OCI-LY1 (cell line): ENCODE measurements at regions not wholly inside any gene's neighbourhood (a gene's known extent, or its start where the extent isn't known, plus 50 kb on each side); places are given as distances from the start of the nearest gene placed in this dataset.

Experiments used
- EZH2 ChIP-seq: fragments of 200-600 bp; sonication (generic), shearing (Covaris generic); IDR thresholded peaks from 2 replicates; pipeline ENCODE4 v1.8.0; 2017; ENCODE audit warnings: borderline replicate concordance, mixed run types, mild to moderate bottlenecking, antibody characterized with exemption, low read length, moderate library complexity, mixed read lengths
- TF ChIP-seq, protein P1 (sequence below): fragments of 200-600 bp; sonication (generic), shearing (Covaris generic); IDR thresholded peaks from 2 replicates; pipeline ENCODE4 v1.5.1; 2017; ENCODE audit warnings: mild to moderate bottlenecking, antibody characterized with exemption, low read length, moderate library complexity, mixed read lengths

- TF ChIP-seq, protein P1, sequence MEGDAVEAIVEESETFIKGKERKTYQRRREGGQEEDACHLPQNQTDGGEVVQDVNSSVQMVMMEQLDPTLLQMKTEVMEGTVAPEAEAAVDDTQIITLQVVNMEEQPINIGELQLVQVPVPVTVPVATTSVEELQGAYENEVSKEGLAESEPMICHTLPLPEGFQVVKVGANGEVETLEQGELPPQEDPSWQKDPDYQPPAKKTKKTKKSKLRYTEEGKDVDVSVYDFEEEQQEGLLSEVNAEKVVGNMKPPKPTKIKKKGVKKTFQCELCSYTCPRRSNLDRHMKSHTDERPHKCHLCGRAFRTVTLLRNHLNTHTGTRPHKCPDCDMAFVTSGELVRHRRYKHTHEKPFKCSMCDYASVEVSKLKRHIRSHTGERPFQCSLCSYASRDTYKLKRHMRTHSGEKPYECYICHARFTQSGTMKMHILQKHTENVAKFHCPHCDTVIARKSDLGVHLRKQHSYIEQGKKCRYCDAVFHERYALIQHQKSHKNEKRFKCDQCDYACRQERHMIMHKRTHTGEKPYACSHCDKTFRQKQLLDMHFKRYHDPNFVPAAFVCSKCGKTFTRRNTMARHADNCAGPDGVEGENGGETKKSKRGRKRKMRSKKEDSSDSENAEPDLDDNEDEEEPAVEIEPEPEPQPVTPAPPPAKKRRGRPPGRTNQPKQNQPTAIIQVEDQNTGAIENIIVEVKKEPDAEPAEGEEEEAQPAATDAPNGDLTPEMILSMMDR: no peak
- no peak for TF ChIP-seq EZH2
Measured at GRCh38 chr5:57422341-57422740, 60.3 kb downstream of the ACTBL2 start.
